ENCODE measurements at regions not wholly inside any gene's neighbourhood (a gene's known extent, or its start where the extent isn't known, plus 50 kb on each side); places are given as distances from the start of the nearest gene placed in this dataset.

GRCh38 chr2:123045713-123046112 is 979.4 kb upstream of the CNTNAP5 start:
- no peak for DNase-seq

- DNase-seq, result no peak
Measured at GRCh38 chr2:123047186-123047585, 977.9 kb upstream of the CNTNAP5 start.

- no peak for DNase-seq
Measured at GRCh38 chr2:123051136-123051535, 974.0 kb upstream of the CNTNAP5 start.

GRCh38 chr2:123061534-123061933 is 963.6 kb upstream of the CNTNAP5 start:
- no peak for DNase-seq

- peak; percentile 13 to 75 (median 44) for DNase-seq
Measured at GRCh38 chr2:123073371-123073770, 951.7 kb upstream of the CNTNAP5 start.

GRCh38 chr2:123073956-123074355 is 951.1 kb upstream of the CNTNAP5 start:
- DNase-seq, result peak in 3 of 4 experiments; percentile 5 to 43 (median 20)

- no peak for DNase-seq
Measured at GRCh38 chr2:123077101-123077500, 948.0 kb upstream of the CNTNAP5 start.

- peak in 1 of 4 experiments; percentile 6 for DNase-seq
Measured at GRCh38 chr2:123080331-123080730, 944.8 kb upstream of the CNTNAP5 start.

- no peak for DNase-seq
Measured at GRCh38 chr2:123085484-123085883, 939.6 kb upstream of the CNTNAP5 start.

- DNase-seq, result peak in 2 of 4 experiments; percentile 2 to 24
Measured at GRCh38 chr2:123086613-123087385, 938.3 kb upstream of the CNTNAP5 start.

- no peak for DNase-seq
Measured at GRCh38 chr2:123091471-123091870, 933.6 kb upstream of the CNTNAP5 start.

- DNase-seq, result no peak
Measured at GRCh38 chr2:123093199-123093598, 931.9 kb upstream of the CNTNAP5 start.

- peak in 2 of 4 experiments; percentile 3 to 14 for DNase-seq
Measured at GRCh38 chr2:123095219-123095835, 929.8 kb upstream of the CNTNAP5 start.

GRCh38 chr2:123098619-123099018 is 926.5 kb upstream of the CNTNAP5 start:
- no peak for DNase-seq

- peak in 3 of 4 experiments; percentile 3 to 37 (median 8) for DNase-seq
Measured at GRCh38 chr2:123101434-123101833, 923.7 kb upstream of the CNTNAP5 start.

- no peak for DNase-seq
Measured at GRCh38 chr2:123103902-123104301, 921.2 kb upstream of the CNTNAP5 start.

GRCh38 chr2:123116595-123116994 is 908.5 kb upstream of the CNTNAP5 start:
- no peak for DNase-seq

GRCh38 chr2:123127236-123127635 is 897.9 kb upstream of the CNTNAP5 start:
- no peak for DNase-seq

GRCh38 chr2:123128951-123129350 is 896.1 kb upstream of the CNTNAP5 start:
- DNase-seq, result no peak

GRCh38 chr2:123136419-123136818 is 888.7 kb upstream of the CNTNAP5 start:
- DNase-seq, result no peak

GRCh38 chr2:123144082-123144481 is 881.0 kb upstream of the CNTNAP5 start:
- no peak for DNase-seq

- no peak for DNase-seq
Measured at GRCh38 chr2:123153041-123153440, 872.0 kb upstream of the CNTNAP5 start.

- no peak for DNase-seq
Measured at GRCh38 chr2:123154195-123154594, 870.9 kb upstream of the CNTNAP5 start.

GRCh38 chr2:123157016-123157415 is 868.1 kb upstream of the CNTNAP5 start:
- no peak for DNase-seq

Measured in suppressor macrophage (primary cell).